PC-3 (cell line): ENCODE measurements at regions not wholly inside any gene's neighbourhood (a gene's known extent, or its start where the extent isn't known, plus 50 kb on each side); places are given as distances from the start of the nearest gene placed in this dataset.

Experiments used
- ATAC-seq: fragments of 200-7000 bp; cut with Tn5 transposase; 2 replicates; pipeline ENCODE4 v1.9.1; 2020; ENCODE audit warnings: mild to moderate bottlenecking, moderate library complexity
- BruUV-seq: library from RNA; stranded (reverse); fragments of 400-500 nt; replicated peaks from 2 replicates; lab custom pipeline; 2021; lab: Mats Ljungman, UMichigan
- CTCF ChIA-PET: fragments of 300-600 bp; sonication (Branson Sonifier 250); formaldehyde crosslinking; loops from one replicate; lab custom pipeline; 2022; ENCODE audit warnings: antibody characterized with exemption; lab: Charles Lee
- POLR2A ChIA-PET: fragments of 300-600 bp; sonication (Branson Sonifier 250); formaldehyde crosslinking; loops from one replicate; lab custom pipeline; 2022; ENCODE audit warnings: antibody characterized with exemption; ENCODE audit not compliant: unreplicated experiment; lab: Charles Lee
- DNase-seq: peaks from one replicate; pipeline ENCODE4 v3.0.0-alpha.2; 2015
- H2AFZ ChIP-seq: fragments of 300-600 bp; sonication (generic); 2 replicates; pipeline ENCODE4 v1.6.0; 2016; ENCODE audit warnings: antibody characterized with exemption, low read length
- H3F3A ChIP-seq: fragments of 300-600 bp; sonication (generic); one replicate; pipeline ENCODE4 v1.6.0; 2017; ENCODE audit warnings: antibody characterized with exemption, low read length, control low read depth, mild to moderate bottlenecking; ENCODE audit not compliant: unreplicated experiment
- H3K27ac ChIP-seq: fragments of 300-600 bp; sonication (generic); 2 replicates; pipeline ENCODE4 v1.5.1; 2016; ENCODE audit warnings: mild to moderate bottlenecking, low read length
- H3K27me3 ChIP-seq: fragments of 300-600 bp; sonication (generic); 2 replicates; pipeline ENCODE4 v1.6.1; 2016; ENCODE audit warnings: low read length, mixed read lengths
- H3K36me3 ChIP-seq: fragments of 300-600 bp; sonication (generic); 2 replicates; pipeline ENCODE4 v1.6.1; 2016; ENCODE audit warnings: low read depth, mixed run types, low read length, mixed read lengths
- H3K4me1 ChIP-seq: fragments of 300-600 bp; sonication (generic); 2 replicates; pipeline ENCODE4 v1.5.1; 2016; ENCODE audit warnings: low read length; ENCODE audit not compliant: insufficient read depth
- H3K4me2 ChIP-seq: fragments of 300-600 bp; sonication (generic); 2 replicates; pipeline ENCODE4 v1.6.0; 2016; ENCODE audit warnings: low read length
- H3K4me3 ChIP-seq: fragments of 300-600 bp; sonication (generic); 2 replicates; pipeline ENCODE4 v1.5.1; 2016; ENCODE audit warnings: mild to moderate bottlenecking, low read length, mixed read lengths
- H3K79me2 ChIP-seq: fragments of 300-600 bp; sonication (generic); 2 replicates; pipeline ENCODE4 v1.6.1; 2017; ENCODE audit warnings: low read length, mixed read lengths
- H3K9ac ChIP-seq: fragments of 300-600 bp; sonication (generic); 2 replicates; pipeline ENCODE4 v1.6.0; 2016; ENCODE audit warnings: mild to moderate bottlenecking, low read length
- H3K9me2 ChIP-seq: fragments of 300-600 bp; sonication (generic); replicated peaks from 2 replicates; pipeline ENCODE4 v1.6.1; 2016; ENCODE audit warnings: mixed run types, low read length, mixed read lengths
- H3K9me3 ChIP-seq: fragments of 300-600 bp; sonication (generic); 2 replicates; pipeline ENCODE4 v1.6.1; 2016; ENCODE audit warnings: low read length, mixed read lengths
- H4K20me1 ChIP-seq: fragments of 300-600 bp; sonication (generic); 2 replicates; pipeline ENCODE4 v1.6.1; 2016; ENCODE audit warnings: low read length, mixed read lengths
- CTCF ChIP-seq: fragments of 300-600 bp; sonication (generic); conservative IDR thresholded peaks from 2 replicates; pipeline ENCODE4 v1.5.1; 2017; ENCODE audit warnings: antibody characterized with exemption, low read depth, mild to moderate bottlenecking, low read length
- EZH2 ChIP-seq: fragments of 300-600 bp; sonication (generic); IDR thresholded peaks from one replicate; pipeline ENCODE4 v1.6.1; 2017; ENCODE audit warnings: antibody characterized with exemption, mild to moderate bottlenecking, low read length; ENCODE audit not compliant: unreplicated experiment
- EZH2phosphoT487 ChIP-seq: fragments of 300-600 bp; sonication (generic); IDR thresholded peaks from 2 replicates; pipeline ENCODE4 v1.6.1; 2018; ENCODE audit warnings: mild to moderate bottlenecking, antibody characterized with exemption, low read length, borderline replicate concordance
- intact Hi-C: fragments of 100-400 bp; cut with micrococcal nuclease; formaldehyde crosslinking; loops from 2 replicates; pipeline ENCODE4 v1.9.0; 2023

GRCh38 chr18:75139226-75139911 lies 69.6 kb downstream of the PTGR3 start:
- intact Hi-C loops, result no loop called here
- no peaks in the 10 kb centered on the region for H3K36me3 ChIP-seq
- H3K79me2 ChIP-seq, result no peaks in the 10 kb centered on the region
- no TSS peak for BruUV-seq
- no peak overlapping the region for H3K9ac ChIP-seq
- no peaks in the 10 kb centered on the region for H3K4me1 ChIP-seq
- ChIA-PET CTCF (no interaction called here), POLR2A (no interaction called here)
- DNase-seq, result no peak
- no peaks in the 10 kb centered on the region for H3F3A ChIP-seq
- TF ChIP-seq EZH2phosphoT487 (no peak), CTCF (no peak), EZH2 (no peak)
- no peak overlapping the region for H3K27ac ChIP-seq
- peaks cover 36% of the 10 kb centered on the region for H3K27me3 ChIP-seq
- H3K9me3 ChIP-seq, result no peaks in the 10 kb centered on the region
- no peaks in the 10 kb centered on the region for H3K9me2 ChIP-seq
- H3K4me3 ChIP-seq, result no peak overlapping the region
- no peak overlapping the region for H2AFZ ChIP-seq
- H3K4me2 ChIP-seq, result no peak overlapping the region
- ATAC-seq, result no peak
- no peaks in the 10 kb centered on the region for H4K20me1 ChIP-seq

- Histone ChIP-seq H3K9me2 (no peaks in the 10 kb centered on the region), H3F3A (no peaks in the 10 kb centered on the region), H3K9ac (no peak overlapping the region), H3K4me1 (no peaks in the 10 kb centered on the region), H3K9me3 (no peaks in the 10 kb centered on the region), H3K36me3 (no peaks in the 10 kb centered on the region), H3K27ac (no peak overlapping the region), H3K4me3 (no peak overlapping the region), H2AFZ (no peak overlapping the region), H3K4me2 (no peak overlapping the region), H4K20me1 (no peaks in the 10 kb centered on the region), H3K27me3 (peaks cover 49% of the 10 kb centered on the region), H3K79me2 (no peaks in the 10 kb centered on the region)
- BruUV-seq, result no TSS peak
- intact Hi-C loops, result no loop called here
- ChIA-PET CTCF (no interaction called here), POLR2A (no interaction called here)
- TF ChIP-seq EZH2, result no peak
- no peak for TF ChIP-seq CTCF
- ATAC-seq, result no peak
- DNase-seq, result no peak
Observed at GRCh38 chr18:75137346-75137877, 71.5 kb downstream of the PTGR3 start.

GRCh38 chr18:75135158-75135725 lies 73.7 kb downstream of the PTGR3 start:
- no peak overlapping the region for H3K27ac ChIP-seq
- H3K27me3 ChIP-seq, result peaks cover 42% of the 10 kb centered on the region
- ChIA-PET CTCF (no interaction called here), POLR2A (no interaction called here)
- no TSS peak for BruUV-seq
- H3K9me2 ChIP-seq, result no peaks in the 10 kb centered on the region
- peaks cover 8% of the 10 kb centered on the region for H3K4me1 ChIP-seq
- DNase-seq (no peak), ATAC-seq (no peak)
- no peak overlapping the region for H3K4me3 ChIP-seq
- no peak for TF ChIP-seq EZH2phosphoT487
- TF ChIP-seq EZH2, result no peak
- no peak for TF ChIP-seq CTCF
- intact Hi-C loops, result no loop called here
- H2AFZ ChIP-seq, result no peak overlapping the region
- H3K9me3 ChIP-seq, result no peaks in the 10 kb centered on the region
- H3F3A ChIP-seq, result no peaks in the 10 kb centered on the region
- no peak overlapping the region for H3K9ac ChIP-seq
- H3K4me2 ChIP-seq, result no peak overlapping the region
- H3K36me3 ChIP-seq, result no peaks in the 10 kb centered on the region
- no peaks in the 10 kb centered on the region for H4K20me1 ChIP-seq
- no peaks in the 10 kb centered on the region for H3K79me2 ChIP-seq
